Motor neuron (in vitro differentiated cells): ENCODE measurements at regions not wholly inside any gene's neighbourhood (a gene's known extent, or its start where the extent isn't known, plus 50 kb on each side); places are given as distances from the start of the nearest gene placed in this dataset.
A peak's percentile ranks its signal among the peaks of the same experiment; 100 is the strongest.

Experiments used
- ATAC-seq, 8 experiments: fragments of 200-7000 bp; cut with Tn5 transposase; replicated peaks in 6 of 8; 2 replicates each; pipeline ENCODE4 v1.8.0; 2021; ENCODE audit warnings: mild to moderate bottlenecking in 8 of 8, moderate library complexity in 8 of 8
- H3K27ac ChIP-seq, 2 donors: fragments of 250-450 bp; sonication (Bioruptor Pico); 2 replicates each; pipeline ENCODE4 v1.9.0; 2021; ENCODE audit warnings: antibody characterized with exemption in 2 of 2, mild to moderate bottlenecking in 2 of 2, moderate library complexity in 1 of 2
- H3K4me1 ChIP-seq, 2 donors: fragments of 250-450 bp; sonication (Bioruptor Pico); replicated peaks in 1 of 2; 2 replicates each; pipeline ENCODE4 v1.6.1; 2021; ENCODE audit warnings: antibody characterized with exemption in 2 of 2, mild to moderate bottlenecking in 2 of 2, moderate library complexity in 1 of 2
- H3K4me3 ChIP-seq, 5 donors: fragments of 250-450 bp; sonication (Bioruptor Pico); 2 replicates each; pipeline ENCODE4 v1.9.0; 2021; ENCODE audit warnings: antibody characterized with exemption in 5 of 5, mild to moderate bottlenecking in 5 of 5, moderate library complexity in 4 of 5
- WGBS, 10 experiments: fragments of 450-650 bp; shearing (Covaris generic); methylation state at CpG; one replicate each; pipeline ENCODE4 v1.0.0; 2022; 5-methylcytosine and 5-hydroxymethylcytosine counted together
- in situ Hi-C, 9 experiments: fragments of 400-800 bp; cut with MboI; loops; one replicate each; pipeline ENCODE4 v1.15.0; 2021; ENCODE audit warnings: low sequenced_read_pairs in 9 of 9, low pct_unique_long_range_greater_than_20kb in 2 of 9; ENCODE audit not compliant: unreplicated experiment in 9 of 9

- ATAC-seq, result no peak
- Histone ChIP-seq H3K4me3 (no peak overlapping the region), H3K4me1 (peaks cover 0 to 4% of the 10 kb centered on the region in 2 donors), H3K27ac (no peak overlapping the region)
- 0 to 75% (median 50%) methylated on average over 1 of the region's 1 CpG; no CpG with 5 or more reads in 1 of the 10 experiments for WGBS, 10 experiments
- in situ Hi-C loops, result loop anchor here in 1 of 9 experiments (25.0 kb wide), 2 partner anchors 119 to 344 kb away; no protein-coding TSS in a partner anchor
Observed at GRCh38 chr11:77530879-77531278, 57.0 kb upstream of the PAK1 start.

- no peak overlapping the region for H3K4me3 ChIP-seq
- 50 to 100% (median 71%) methylated on average over 1 of the region's 1 CpG; no CpG with 5 or more reads in 5 of the 10 experiments for WGBS, 10 experiments
- in situ Hi-C loops, result loop anchor here in 1 of 9 experiments (25.0 kb wide), 2 partner anchors 117 to 342 kb away; no protein-coding TSS in a partner anchor
- H3K27ac ChIP-seq, result no peak overlapping the region
- H3K4me1 ChIP-seq, result peaks cover 0 to 10% of the 10 kb centered on the region in 2 donors
- ATAC-seq, result no peak
Observed at GRCh38 chr11:77529685-77530084, 55.8 kb upstream of the PAK1 start.

GRCh38 chr11:77525455-77526091, 51.7 kb upstream of the PAK1 start:
- in situ Hi-C loops, result loop anchor here in 1 of 9 experiments (25.0 kb wide), 2 partner anchors 113 to 338 kb away; no protein-coding TSS in a partner anchor
- no peak overlapping the region for H3K4me3 ChIP-seq
- peaks cover 0 to 10% of the 10 kb centered on the region in 2 donors for H3K4me1 ChIP-seq
- ATAC-seq, result peak in 5 of 8 experiments; percentile 59 to 94 (median 62)
- no peak overlapping the region for H3K27ac ChIP-seq
- WGBS, 10 experiments, result 17 to 100% (median 57%) methylated on average over 1 to 4 of the region's 4 CpGs; no CpG with 5 or more reads in 2 of the 10 experiments

GRCh38 chr11:77524539-77524938, 50.6 kb upstream of the PAK1 start:
- in situ Hi-C loops, result no loop called here
- H3K27ac ChIP-seq, result no peak overlapping the region
- H3K4me3 ChIP-seq, result no peak overlapping the region
- H3K4me1 ChIP-seq, result peaks cover 0 to 10% of the 10 kb centered on the region in 2 donors
- no peak for ATAC-seq

- Histone ChIP-seq H3K4me3 (no peak overlapping the region), H3K4me1 (peaks cover 0 to 10% of the 10 kb centered on the region in 2 donors), H3K27ac (no peak overlapping the region)
- no peak for ATAC-seq
- in situ Hi-C loops, result no loop called here
- WGBS, 10 experiments, result 62 to 100% (median 91%) methylated on average over 1 to 4 of the region's 4 CpGs; no CpG with 5 or more reads in 3 of the 10 experiments
Observed at GRCh38 chr11:77523712-77524111, 49.8 kb upstream of the PAK1 start.
